ENCODE measurements at regions not wholly inside any gene's neighbourhood (a gene's known extent, or its start where the extent isn't known, plus 50 kb on each side); places are given as distances from the start of the nearest gene placed in this dataset.

- TF ChIP-seq POLR2A (IDR thresholded peaks at IDR 0.05; ENCODE audit: low read depth, low read length) (no peak), JUN (IDR thresholded peaks at IDR 0.05; ENCODE audit: borderline replicate concordance, insufficient read depth, insufficient read length, low read depth) (no peak), FOS (IDR thresholded peaks at IDR 0.05; ENCODE audit: borderline replicate concordance, insufficient read depth, low read length) (no peak), CTCF (IDR thresholded peaks at IDR 0.05; ENCODE audit: extremely low read depth in 1 of 2, insufficient read depth in 1 of 2, low read depth in 1 of 2, low read length in 2 of 2) (no peak), EZH2 (IDR thresholded peaks at IDR 0.05; ENCODE audit: borderline replicate concordance, low read depth, low read length, severe bottlenecking) (no peak), MAX (IDR thresholded peaks at IDR 0.05; ENCODE audit: insufficient read depth, insufficient read length) (no peak), MYC (IDR thresholded peaks at IDR 0.05; ENCODE audit: low read depth, low read length) (no peak), POLR2AphosphoS5 (IDR thresholded peaks at IDR 0.05; ENCODE audit: insufficient read depth, low read depth, low read length) (no peak), GATA2 (IDR thresholded peaks at IDR 0.05; ENCODE audit: insufficient read depth, insufficient read length, low read depth, low read length) (no peak)
- no TSS peak for BruUV-seq (replicated peaks)
- dilution Hi-C loops (cut with MboI; ENCODE audit: extremely low pct_ligation_motif_present, low sequenced_read_pairs) (no loop called here), intact Hi-C loops (cut with micrococcal nuclease) (no loop called here)
- Histone ChIP-seq H3K4me1 (ENCODE audit: control insufficient read depth, extremely low read depth, insufficient read depth, low read length) (no peaks in the 10 kb centered on the region), H3K9me1 (replicated peaks; ENCODE audit: control insufficient read depth, extremely low read depth, insufficient read depth, low read length) (no peaks in the 10 kb centered on the region), H2AFZ (ENCODE audit: low read depth, low read length) (no peak overlapping the region), H3K9ac (replicated peaks; ENCODE audit: extremely low read depth, insufficient read depth, low read length) (no peak overlapping the region), H3K79me2 (ENCODE audit: control insufficient read depth, insufficient read depth, low read length) (no peaks in the 10 kb centered on the region), H3K27me3 (ENCODE audit: control insufficient read depth in 2 of 2, insufficient read depth in 2 of 2, low read length in 2 of 2) (no peaks in the 10 kb centered on the region), H4K20me1 (replicated peaks; ENCODE audit: control insufficient read depth, extremely low read depth, insufficient read depth, low read length) (no peaks in the 10 kb centered on the region), H3K27ac (ENCODE audit: insufficient read depth, low read depth, low read length) (no peak overlapping the region), H3K4me2 (ENCODE audit: insufficient read depth, low read length) (no peak overlapping the region), H3K36me3 (ENCODE audit: control insufficient read depth in 2 of 2, extremely low read depth in 1 of 2, insufficient read depth in 2 of 2, low read length in 2 of 2) (no peaks in the 10 kb centered on the region), H3K9me3 (replicated peaks; ENCODE audit: control insufficient read depth, insufficient read depth, low read length) (no peaks in the 10 kb centered on the region), H3K4me3 (replicated peaks in 1 of 3; ENCODE audit: insufficient read depth in 1 of 3, low read depth in 1 of 3, low read length in 3 of 3) (no peak overlapping the region)
- no peak for FAIRE-seq
- ChIA-PET POLR2A (no interaction called here), CTCF (no interaction called here)
- no peak for DNase-seq (ENCODE audit: low read depth, low spot score)
Measured at GRCh38 chr2:129559101-129559500, 420.4 kb upstream of the RAB6C start.
